ENCODE measurements at regions not wholly inside any gene's neighbourhood (a gene's known extent, or its start where the extent isn't known, plus 50 kb on each side); places are given as distances from the start of the nearest gene placed in this dataset.

DNA sequence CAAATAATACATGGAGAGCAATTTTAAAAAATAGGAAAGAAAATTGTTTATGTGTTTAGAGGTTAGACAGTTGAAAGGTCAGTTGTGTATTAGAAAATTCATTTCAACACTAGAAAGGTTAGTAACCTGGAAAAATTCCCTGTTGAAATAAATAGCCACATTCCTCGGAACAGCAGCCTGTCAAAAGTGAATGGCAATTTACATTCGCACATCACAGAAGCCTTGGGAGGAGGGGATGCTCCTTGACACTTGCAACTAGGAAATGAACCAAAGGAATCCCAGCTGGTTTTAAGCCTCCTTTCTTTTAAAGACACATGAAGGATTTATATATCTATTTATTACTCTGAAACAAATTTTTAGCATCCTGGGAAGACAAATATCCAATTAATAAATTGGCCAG is 653.5 kb upstream of the LRRTM4 start:
- TF ChIP-seq POLR2A (IDR thresholded peaks at IDR 0.05; ENCODE audit: low read length) (no peak), GATA1 (IDR thresholded peaks at IDR 0.05; ENCODE audit: low read depth, low read length) (no peak)
